IPS DF 4.7 (cell line): ENCODE measurements at regions not wholly inside any gene's neighbourhood (a gene's known extent, or its start where the extent isn't known, plus 50 kb on each side); places are given as distances from the start of the nearest gene placed in this dataset.
"Not testable (repeated sequence)": the region's sequence is repeated elsewhere in the genome, so short reads cannot be mapped to it uniquely, and the experiment has no call there.

Experiments used
- DNase-seq: peaks from one replicate; pipeline ENCODE4 v3.0.0-alpha.2; 2013; ENCODE audit warnings: low spot score; ENCODE audit errors: extremely low read depth

DNA sequence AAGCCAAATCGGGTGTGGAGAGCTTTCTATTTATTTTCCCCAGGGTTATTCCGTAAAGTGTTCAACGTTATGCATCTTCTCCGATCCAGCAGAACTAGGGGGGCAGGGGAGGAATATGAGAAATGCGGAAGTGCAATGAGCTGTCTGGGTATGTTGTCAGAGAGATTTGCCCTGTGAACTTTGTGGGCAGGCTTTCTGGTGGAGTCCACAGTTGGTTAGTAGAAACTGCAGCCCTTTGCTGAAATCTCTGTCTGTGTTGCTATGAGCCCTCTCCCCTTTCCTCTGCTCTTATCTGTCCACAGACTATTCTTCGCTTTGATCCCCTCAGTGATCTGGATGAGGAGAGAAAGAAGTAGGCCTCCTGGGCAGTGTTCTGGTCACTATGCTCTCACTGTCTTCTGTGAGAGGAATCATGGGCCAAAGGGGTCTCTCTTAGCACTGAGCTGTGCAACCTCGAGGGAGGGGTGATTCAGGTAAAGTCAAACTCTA is 158.9 kb upstream of the FUT9 start:
- DNase-seq: no peak

DNA sequence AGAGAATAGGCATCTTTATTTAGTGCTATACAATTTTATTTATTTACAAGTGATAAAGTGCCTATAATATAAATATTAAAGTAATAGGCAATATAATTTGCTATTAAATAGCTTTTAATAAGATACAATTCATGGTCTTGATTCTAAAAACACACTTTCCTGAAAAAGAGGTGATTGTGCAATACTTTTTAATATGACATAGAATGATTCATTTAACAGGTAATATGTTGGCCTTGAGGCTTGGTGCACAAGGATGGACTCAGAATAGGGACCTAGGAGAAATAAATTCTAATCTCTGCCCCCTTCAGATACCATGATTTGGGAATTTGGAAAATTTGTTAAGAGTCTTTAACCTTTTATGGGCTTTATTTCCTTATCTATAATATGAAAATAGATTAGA is 149.9 kb upstream of the FUT9 start:
- no peak for DNase-seq

GRCh38 chr6:95866732-95867131 is 149.0 kb upstream of the FUT9 start:
- peak; percentile 3 for DNase-seq

GRCh38 chr6:95867205-95867604 is 148.6 kb upstream of the FUT9 start:
- DNase-seq: no peak

- DNase-seq: no peak
These were observed 138.3 kb upstream of the FUT9 start for GRCh38 chr6:95877480-95877879.

- no peak for DNase-seq
These were observed 135.9 kb upstream of the FUT9 start for GRCh38 chr6:95879856-95880255.

- no peak for DNase-seq
These were observed 133.4 kb upstream of the FUT9 start for GRCh38 chr6:95882371-95882770.

DNA sequence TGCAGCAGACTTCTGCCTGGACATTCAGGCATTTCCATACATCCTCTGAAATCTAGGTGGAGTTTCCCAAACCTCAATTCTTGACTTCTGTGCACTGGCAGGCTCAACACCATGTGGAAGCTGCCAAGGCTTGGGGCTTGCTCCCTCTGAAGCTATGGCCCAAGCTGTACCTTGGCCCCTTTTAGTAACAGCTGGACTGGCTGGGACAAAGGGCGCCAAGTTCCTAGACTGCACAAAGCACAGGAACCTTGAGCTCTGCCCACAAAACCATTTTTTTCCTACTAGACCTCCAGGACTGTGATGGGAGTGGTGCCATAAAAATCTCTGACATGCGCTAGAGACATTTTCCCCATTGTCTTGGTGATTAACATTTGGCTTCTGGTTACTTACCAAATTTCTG is 127.1 kb upstream of the FUT9 start:
- not testable (repeated sequence) for DNase-seq

GRCh38 chr6:95905132-95905531 is 110.6 kb upstream of the FUT9 start:
- no peak for DNase-seq

DNA sequence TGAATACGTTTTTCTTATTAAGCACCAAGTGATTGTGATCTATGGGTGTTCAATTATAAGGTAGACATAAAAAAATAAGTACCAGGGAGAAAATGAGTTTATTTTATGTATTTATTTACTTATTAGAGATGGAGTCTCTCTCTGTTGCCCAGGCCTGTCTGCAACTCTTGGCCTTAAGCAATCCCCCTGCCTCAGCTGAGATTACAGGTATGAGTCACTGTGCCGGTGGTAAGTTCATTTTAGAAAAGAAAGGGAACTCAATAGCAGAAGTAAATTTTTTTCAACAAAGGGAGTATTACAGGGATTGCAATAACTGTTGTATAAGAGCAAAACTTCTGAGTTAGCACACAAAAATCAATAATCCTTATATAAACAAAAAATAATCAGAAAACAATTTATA is 98.7 kb upstream of the FUT9 start:
- no peak for DNase-seq

- peak; percentile 3 for DNase-seq
These were observed 92.3 kb upstream of the FUT9 start for GRCh38 chr6:95923518-95923917.

- DNase-seq: no peak
These were observed 80.0 kb upstream of the FUT9 start for GRCh38 chr6:95935736-95936135.

DNA sequence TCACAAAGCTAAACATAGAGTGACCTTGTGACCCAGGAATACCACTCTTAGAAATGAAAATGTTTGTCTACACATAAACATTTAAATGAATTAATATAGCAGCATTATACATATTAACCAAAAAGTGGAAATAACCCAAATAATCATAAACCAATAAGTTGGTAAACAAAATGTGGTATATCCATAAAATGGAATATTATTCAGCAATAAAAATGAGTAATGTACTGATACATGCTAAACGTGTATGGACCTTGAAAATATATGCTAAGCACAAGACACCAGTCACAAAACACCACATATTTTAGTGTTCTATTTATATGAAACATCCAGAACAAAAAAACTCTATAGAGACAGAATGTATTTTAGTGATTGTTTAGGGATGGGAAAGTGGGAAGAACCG is 68.9 kb upstream of the FUT9 start:
- DNase-seq: no peak

GRCh38 chr6:95948324-95948723 is 67.5 kb upstream of the FUT9 start:
- DNase-seq: no peak

DNA sequence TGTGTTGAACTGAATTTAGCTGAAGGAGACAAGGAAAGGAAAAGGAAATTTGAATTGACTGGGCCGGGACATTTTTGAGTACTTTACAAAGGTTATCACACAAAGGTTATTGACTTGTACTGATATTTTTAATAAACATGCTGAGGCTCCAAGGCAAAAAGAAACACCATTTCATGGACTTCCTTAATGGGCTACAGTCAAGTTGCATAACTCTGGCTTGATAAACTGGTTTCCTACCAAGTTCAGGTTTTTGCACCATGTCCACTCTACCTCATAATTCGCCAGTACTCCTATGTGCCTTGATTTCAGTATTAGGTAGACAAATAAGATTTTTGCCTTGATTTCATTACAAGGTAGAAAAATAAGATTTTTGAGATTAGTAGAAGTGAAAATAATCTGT is 65.8 kb upstream of the FUT9 start:
- DNase-seq: no peak

GRCh38 chr6:95958686-95959085 is 57.1 kb upstream of the FUT9 start:
- no peak for DNase-seq

DNA sequence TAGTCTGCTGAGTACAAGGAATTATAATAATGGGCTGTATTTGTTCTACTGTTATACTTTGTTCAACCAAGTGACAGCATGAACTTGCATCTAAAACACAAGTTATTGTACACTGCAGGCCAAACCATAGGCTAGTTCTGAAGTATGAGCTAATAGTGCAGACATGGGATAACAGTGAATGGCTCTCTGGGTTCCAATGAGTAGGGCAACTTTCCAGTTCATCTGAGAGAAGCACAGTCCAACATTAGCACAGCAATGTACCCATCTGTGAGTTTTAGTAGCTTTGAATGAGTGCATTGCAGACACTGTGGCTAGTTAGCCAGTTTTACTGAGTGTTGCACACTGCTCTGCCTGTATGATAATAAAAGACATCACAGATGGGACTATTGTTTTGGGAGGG is 56.5 kb upstream of the FUT9 start:
- no peak for DNase-seq
